Colonic mucosa (tissue), 4 donors: ENCODE measurements at regions not wholly inside any gene's neighbourhood (a gene's known extent, or its start where the extent isn't known, plus 50 kb on each side); places are given as distances from the start of the nearest gene placed in this dataset.

Experiments
- DNase-seq: peaks from one replicate; pipeline ENCODE4 v3.0.0-alpha.2; 2020
- H3K27ac ChIP-seq: fragments of 200-600 bp; one replicate; pipeline ENCODE4 v1.8.0; 2021
- H3K27me3 ChIP-seq: fragments of 200-600 bp; one replicate; pipeline ENCODE4 v1.8.0; 2021
- H3K36me3 ChIP-seq: fragments of 200-600 bp; one replicate; pipeline ENCODE4 v1.8.0; 2021
- H3K4me1 ChIP-seq: fragments of 200-600 bp; one replicate; pipeline ENCODE4 v1.8.0; 2021; ENCODE audit warnings: mild to moderate bottlenecking
- H3K4me3 ChIP-seq: fragments of 200-600 bp; one replicate; pipeline ENCODE4 v1.8.0; 2021
- H3K9ac ChIP-seq, 2 donors: one replicate each; pipeline ENCODE4 v1.7.0; 2013; ENCODE audit warnings: control low read depth in 2 of 2, low read depth in 2 of 2, low read length in 2 of 2
- H3K9me3 ChIP-seq: fragments of 200-600 bp; one replicate; pipeline ENCODE4 v1.8.0; 2021
- CTCF ChIP-seq: fragments of 200-600 bp; IDR thresholded peaks from one replicate; pipeline ENCODE4 v1.8.0; 2022; ENCODE audit warnings: antibody characterized with exemption, mild to moderate bottlenecking
- intact Hi-C: fragments of 100-400 bp; cut with DNase I; formaldehyde crosslinking; loops from one replicate; pipeline ENCODE4 v1.14.1; 2022
- donor health status: healthy.
- donor health status: DM: no; HTN: no; CAD: no.
- donor health status: DM: no; HTN: no; CAD: no.

- no peaks in the 10 kb centered on the region for H3K36me3 ChIP-seq
- intact Hi-C loops: no loop called here
- H3K4me3 ChIP-seq: no peak overlapping the region
- no peaks in the 10 kb centered on the region for H3K4me1 ChIP-seq
- H3K27me3 ChIP-seq: no peaks in the 10 kb centered on the region
- no peak overlapping the region for H3K27ac ChIP-seq
- no peaks in the 10 kb centered on the region for H3K9me3 ChIP-seq
- no peak overlapping the region for H3K9ac ChIP-seq
- DNase-seq: no peak
- TF ChIP-seq CTCF: no peak
These were observed 131.4 kb upstream of the RUNX3 start for GRCh38 chr1:25061261-25061995.

- Histone ChIP-seq H3K4me1 (no peaks in the 10 kb centered on the region), H3K9me3 (no peaks in the 10 kb centered on the region), H3K27ac (no peak overlapping the region), H3K36me3 (no peaks in the 10 kb centered on the region), H3K9ac (no peak overlapping the region), H3K27me3 (no peaks in the 10 kb centered on the region), H3K4me3 (no peak overlapping the region)
- DNase-seq: no peak
- no peak for TF ChIP-seq CTCF
- intact Hi-C loops: no loop called here
These were observed 127.1 kb upstream of the RUNX3 start for GRCh38 chr1:25057188-25057587.

- Histone ChIP-seq H3K27ac (no peak overlapping the region), H3K9me3 (no peaks in the 10 kb centered on the region), H3K36me3 (no peaks in the 10 kb centered on the region), H3K4me3 (no peak overlapping the region), H3K27me3 (no peaks in the 10 kb centered on the region), H3K9ac (no peak overlapping the region), H3K4me1 (no peaks in the 10 kb centered on the region)
- no peak for TF ChIP-seq CTCF
- intact Hi-C loops: no loop called here
- DNase-seq: no peak
These were observed 126.5 kb upstream of the RUNX3 start for GRCh38 chr1:25056536-25056935.

GRCh38 chr1:25055961-25056360, 125.9 kb upstream of the RUNX3 start:
- Histone ChIP-seq H3K36me3 (no peaks in the 10 kb centered on the region), H3K9me3 (no peaks in the 10 kb centered on the region), H3K9ac (no peak overlapping the region), H3K27me3 (no peaks in the 10 kb centered on the region), H3K4me1 (no peaks in the 10 kb centered on the region), H3K4me3 (no peak overlapping the region), H3K27ac (no peak overlapping the region)
- TF ChIP-seq CTCF: no peak
- DNase-seq: no peak
- intact Hi-C loops: no loop called here

- intact Hi-C loops: no loop called here
- H3K9ac ChIP-seq: no peak overlapping the region
- H3K27me3 ChIP-seq: no peaks in the 10 kb centered on the region
- H3K27ac ChIP-seq: no peak overlapping the region
- H3K9me3 ChIP-seq: no peaks in the 10 kb centered on the region
- no peak overlapping the region for H3K4me3 ChIP-seq
- no peak for TF ChIP-seq CTCF
- H3K36me3 ChIP-seq: no peaks in the 10 kb centered on the region
- no peak for DNase-seq
- H3K4me1 ChIP-seq: no peaks in the 10 kb centered on the region
These were observed 125.3 kb upstream of the RUNX3 start for GRCh38 chr1:25055324-25055780.
